Pancreas (tissue), 10 donors: ENCODE measurements at regions not wholly inside any gene's neighbourhood (a gene's known extent, or its start where the extent isn't known, plus 50 kb on each side); places are given as distances from the start of the nearest gene placed in this dataset.

Experiments
- ATAC-seq, 4 donors: fragments of 200-7000 bp; cut with Tn5 transposase; one replicate each; pipeline versions ENCODE4 v1.8.0 to v1.9.1; 2020; ENCODE audit warnings: mild to moderate bottlenecking in 4 of 4, moderate library complexity in 4 of 4
- DNase-seq, 6 donors: peaks; one replicate each; pipeline ENCODE4 v3.0.0-alpha.2; 2020
- FAIRE-seq: peaks from 2 replicates; lab custom pipeline; 2012; peaks lifted over from hg19 to GRCh38; lab: Jason Lieb, UNC
- H3K27ac ChIP-seq, 4 donors: fragments of 200-600 bp; sonication (generic); 1 replicate in 3 of 4; 2 replicates in 1 of 4; pipeline versions ENCODE4 v1.5.0 to v1.8.0; 2020
- H3K27me3 ChIP-seq, 4 donors: fragments of 200-600 bp; one replicate each; pipeline ENCODE4 v1.8.0; 2021
- H3K36me3 ChIP-seq, 3 donors: fragments of 200-600 bp; sonication (generic) in 1 of 3; one replicate each; pipeline versions ENCODE4 v1.5.0 to v1.8.0; 2020 to 2021
- H3K4me1 ChIP-seq, 3 donors: fragments of 200-600 bp; one replicate each; pipeline ENCODE4 v1.8.0; 2021
- H3K4me3 ChIP-seq, 4 donors: fragments of 200-600 bp; sonication (generic) in 2 of 4; one replicate each; pipeline versions ENCODE4 v1.5.0 to v1.8.0; 2020 to 2021
- H3K9me3 ChIP-seq, 4 donors: fragments of 200-600 bp; one replicate each; pipeline ENCODE4 v1.8.0; 2021
- WGBS, 2 donors: extraction: QIAGEN DNeasy Blood & Tissue Kit; methylation state at CpG; one replicate each; pipeline ENCODE4 v1.1.7; 2013; 5-methylcytosine and 5-hydroxymethylcytosine counted together
- intact Hi-C, 3 donors: fragments of 100-400 bp; cut with DNase I; formaldehyde crosslinking; loops; one replicate each; pipeline versions ENCODE4 v1.11.1 to v1.14.2; 2022
- TF ChIP-seq, protein P1 (sequence below), 4 donors: fragments of 200-600 bp; sonication (generic) in 3 of 4; IDR thresholded peaks; one replicate each; pipeline versions ENCODE4 v1.5.0 to v1.8.0; 2021; ENCODE audit warnings: antibody characterized with exemption in 4 of 4
- donor health status: healthy with polysubstance abuse.
- donor health status: DM: no; HTN: no; CAD: no; lungs with moderate emphysema.
- donor health status: DM: no; HTN: no; CAD: no.
- donor health status: control.
- donor health status: control.
- donor health status: Bipolar disorder and iron deficiency.
- donor health status: DM: yes; HTN: yes; CAD: no.
- donor health status: DM: no; HTN: no; CAD: no.
- donor health status: DM: no; HTN: no; CAD: no.
- donor health status: DM: yes; HTN: yes; CAD: no.

DNA sequence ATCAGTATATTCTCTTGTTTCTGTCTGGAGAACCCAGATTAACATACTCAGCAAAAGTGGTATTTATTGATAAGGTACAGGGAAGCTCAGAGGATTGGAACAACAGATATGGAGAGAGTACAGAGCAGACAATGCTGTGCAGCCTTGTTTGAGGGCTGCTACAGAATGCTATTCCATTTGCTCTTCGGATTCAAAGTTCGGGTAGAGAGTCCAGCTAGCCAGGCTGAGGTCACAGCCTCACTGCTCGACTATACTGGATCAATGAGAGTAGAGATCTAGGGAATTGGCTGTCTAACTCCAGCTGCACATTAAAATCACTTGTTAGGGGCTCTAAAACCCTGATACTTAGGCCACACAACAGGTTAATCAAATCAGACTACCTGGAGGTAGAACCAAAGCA lies 200.1 kb upstream of the BTBD3 start:
- H3K4me1 ChIP-seq: no peaks in the 10 kb centered on the region
- FAIRE-seq (no peak), ATAC-seq (no peak), DNase-seq (no peak)
- TF ChIP-seq, protein P1, sequence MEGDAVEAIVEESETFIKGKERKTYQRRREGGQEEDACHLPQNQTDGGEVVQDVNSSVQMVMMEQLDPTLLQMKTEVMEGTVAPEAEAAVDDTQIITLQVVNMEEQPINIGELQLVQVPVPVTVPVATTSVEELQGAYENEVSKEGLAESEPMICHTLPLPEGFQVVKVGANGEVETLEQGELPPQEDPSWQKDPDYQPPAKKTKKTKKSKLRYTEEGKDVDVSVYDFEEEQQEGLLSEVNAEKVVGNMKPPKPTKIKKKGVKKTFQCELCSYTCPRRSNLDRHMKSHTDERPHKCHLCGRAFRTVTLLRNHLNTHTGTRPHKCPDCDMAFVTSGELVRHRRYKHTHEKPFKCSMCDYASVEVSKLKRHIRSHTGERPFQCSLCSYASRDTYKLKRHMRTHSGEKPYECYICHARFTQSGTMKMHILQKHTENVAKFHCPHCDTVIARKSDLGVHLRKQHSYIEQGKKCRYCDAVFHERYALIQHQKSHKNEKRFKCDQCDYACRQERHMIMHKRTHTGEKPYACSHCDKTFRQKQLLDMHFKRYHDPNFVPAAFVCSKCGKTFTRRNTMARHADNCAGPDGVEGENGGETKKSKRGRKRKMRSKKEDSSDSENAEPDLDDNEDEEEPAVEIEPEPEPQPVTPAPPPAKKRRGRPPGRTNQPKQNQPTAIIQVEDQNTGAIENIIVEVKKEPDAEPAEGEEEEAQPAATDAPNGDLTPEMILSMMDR (IDR thresholded peaks at IDR 0.05): no peak
- no peak overlapping the region for H3K4me3 ChIP-seq
- no peaks in the 10 kb centered on the region for H3K27me3 ChIP-seq
- H3K36me3 ChIP-seq: no peaks in the 10 kb centered on the region
- H3K9me3 ChIP-seq: no peaks in the 10 kb centered on the region
- intact Hi-C loops: no loop called here
- no peak overlapping the region for H3K27ac ChIP-seq
- WGBS, 2 donors: 73 to 76% methylated on average over 3 of the region's 3 CpGs

DNA sequence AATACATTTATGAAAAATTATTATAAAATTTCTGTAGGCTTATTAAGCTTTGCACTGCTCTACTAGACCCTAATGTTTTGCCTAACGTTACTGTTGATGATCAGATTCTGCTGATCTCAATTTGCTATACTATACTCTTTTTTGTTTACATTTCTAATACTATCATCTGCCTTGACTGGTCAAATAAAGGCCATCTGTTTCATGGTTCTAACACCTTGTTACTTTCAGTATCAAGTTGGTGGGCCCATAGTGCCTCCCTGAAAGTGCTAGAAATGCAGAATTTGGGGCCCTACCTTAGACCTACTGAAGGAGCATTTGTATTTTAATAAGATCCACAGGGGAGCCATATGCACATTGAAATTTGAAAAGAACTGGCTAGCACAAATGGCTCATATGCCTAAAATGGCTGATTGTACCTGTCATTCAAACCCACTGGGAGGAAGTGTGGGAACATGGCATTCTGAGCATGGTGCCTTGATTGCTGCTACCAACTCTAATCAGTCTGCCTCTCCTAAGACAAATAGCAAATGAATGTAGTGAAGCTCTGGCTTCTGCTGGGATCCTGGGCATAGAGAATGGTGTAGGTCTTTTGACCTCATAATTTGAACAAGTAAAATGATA lies 199.1 kb upstream of the BTBD3 start:
- no peaks in the 10 kb centered on the region for H3K27me3 ChIP-seq
- intact Hi-C loops: no loop called here
- H3K27ac ChIP-seq: no peak overlapping the region
- no peaks in the 10 kb centered on the region for H3K36me3 ChIP-seq
- no peaks in the 10 kb centered on the region for H3K9me3 ChIP-seq
- ATAC-seq: peak in 1 of 4 donors; percentile 59
- TF ChIP-seq, protein P1 (IDR thresholded peaks at IDR 0.05): no peak
- H3K4me1 ChIP-seq: no peaks in the 10 kb centered on the region
- no peak for DNase-seq
- WGBS, 2 donors: 55 to 62% methylated on average over 1 of the region's 1 CpG
- FAIRE-seq: no peak
- H3K4me3 ChIP-seq: no peak overlapping the region

DNA sequence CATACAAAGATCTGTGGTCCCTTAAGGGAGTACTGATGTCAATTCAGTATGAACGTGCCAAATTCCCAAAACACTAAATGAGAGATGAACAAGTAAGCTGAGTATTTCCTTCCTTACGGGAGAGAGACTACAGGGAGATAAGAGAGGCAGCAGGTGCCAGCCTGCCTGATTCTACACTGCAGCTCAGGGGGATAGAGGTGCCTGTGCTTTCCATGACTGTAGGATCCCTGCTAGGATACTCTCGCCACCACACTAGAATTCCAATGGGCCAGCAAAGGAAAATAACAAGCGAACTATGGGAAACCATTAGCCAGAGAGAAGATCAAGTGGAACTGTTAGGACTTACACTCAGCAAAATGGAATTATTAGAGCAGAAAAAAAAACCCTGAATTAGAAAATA lies 198.5 kb upstream of the BTBD3 start:
- TF ChIP-seq, protein P1 (IDR thresholded peaks at IDR 0.05): no peak
- DNase-seq (no peak), ATAC-seq (peak in 1 of 4 donors; percentile 36), FAIRE-seq (no peak)
- Histone ChIP-seq H3K9me3 (no peaks in the 10 kb centered on the region), H3K36me3 (no peaks in the 10 kb centered on the region), H3K27ac (no peak overlapping the region), H3K4me3 (no peak overlapping the region), H3K4me1 (no peaks in the 10 kb centered on the region), H3K27me3 (no peaks in the 10 kb centered on the region)
- WGBS, 2 donors: 53 to 60% methylated on average over 4 of the region's 4 CpGs
- intact Hi-C loops: no loop called here

DNA sequence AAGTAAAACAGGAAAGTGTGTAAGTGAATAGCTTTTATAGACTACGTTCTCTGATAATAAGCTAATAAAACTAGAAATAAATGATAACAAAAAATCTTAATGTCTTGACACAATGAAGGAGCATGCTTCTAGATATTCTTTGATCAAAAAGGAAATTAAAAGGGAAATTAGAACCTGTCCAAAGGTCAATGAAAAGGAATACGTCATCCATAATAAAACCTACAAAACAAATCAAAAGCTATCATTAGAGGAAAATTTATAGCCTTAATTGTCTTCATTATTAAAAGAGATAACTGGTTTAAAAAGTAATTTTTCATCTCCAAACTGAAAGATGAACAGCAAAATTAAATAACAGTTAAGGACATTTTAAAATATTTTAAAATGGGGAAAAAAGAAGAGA lies 196.3 kb upstream of the BTBD3 start:
- Histone ChIP-seq H3K9me3 (no peaks in the 10 kb centered on the region), H3K4me1 (no peaks in the 10 kb centered on the region), H3K4me3 (no peak overlapping the region), H3K36me3 (no peaks in the 10 kb centered on the region), H3K27ac (no peak overlapping the region), H3K27me3 (no peaks in the 10 kb centered on the region)
- FAIRE-seq (no peak), DNase-seq (no peak), ATAC-seq (no peak)
- WGBS, 2 donors: 83 to 91% methylated on average over 2 of the region's 2 CpGs
- intact Hi-C loops: no loop called here
- TF ChIP-seq, protein P1 (IDR thresholded peaks at IDR 0.05): no peak

DNA sequence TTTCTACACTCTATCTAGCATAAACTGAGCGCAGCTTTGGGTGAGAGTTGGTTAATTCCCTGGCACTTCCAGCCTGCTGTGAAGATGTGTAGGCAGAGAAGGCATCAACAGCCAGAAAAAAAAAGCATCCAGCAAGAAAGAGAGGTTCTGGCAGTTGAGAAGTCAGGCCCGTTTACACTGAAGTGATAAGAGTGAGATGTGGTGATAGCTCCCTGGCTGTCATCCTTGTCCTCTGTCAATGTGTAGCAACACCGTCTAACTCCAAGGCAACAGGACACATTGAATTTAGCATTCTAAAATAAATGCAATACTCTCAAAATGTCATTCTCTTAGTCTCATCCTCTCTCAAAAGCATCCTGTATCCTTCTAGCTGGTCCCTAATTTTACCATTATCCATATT lies 193.6 kb upstream of the BTBD3 start:
- Histone ChIP-seq H3K27ac (no peak overlapping the region), H3K4me3 (no peak overlapping the region), H3K27me3 (no peaks in the 10 kb centered on the region), H3K4me1 (no peaks in the 10 kb centered on the region), H3K9me3 (no peaks in the 10 kb centered on the region), H3K36me3 (no peaks in the 10 kb centered on the region)
- 56% methylated on average over 3 of the region's 3 CpGs for WGBS, 2 donors
- intact Hi-C loops: no loop called here
- DNase-seq (no peak), ATAC-seq (no peak), FAIRE-seq (no peak)
- TF ChIP-seq, protein P1 (IDR thresholded peaks at IDR 0.05): no peak
